ENCODE measurements at regions not wholly inside any gene's neighbourhood (a gene's known extent, or its start where the extent isn't known, plus 50 kb on each side); places are given as distances from the start of the nearest gene placed in this dataset.
"Not testable (repeated sequence)": the region's sequence is repeated elsewhere in the genome, so short reads cannot be mapped to it uniquely, and the experiment has no call there.

DNA sequence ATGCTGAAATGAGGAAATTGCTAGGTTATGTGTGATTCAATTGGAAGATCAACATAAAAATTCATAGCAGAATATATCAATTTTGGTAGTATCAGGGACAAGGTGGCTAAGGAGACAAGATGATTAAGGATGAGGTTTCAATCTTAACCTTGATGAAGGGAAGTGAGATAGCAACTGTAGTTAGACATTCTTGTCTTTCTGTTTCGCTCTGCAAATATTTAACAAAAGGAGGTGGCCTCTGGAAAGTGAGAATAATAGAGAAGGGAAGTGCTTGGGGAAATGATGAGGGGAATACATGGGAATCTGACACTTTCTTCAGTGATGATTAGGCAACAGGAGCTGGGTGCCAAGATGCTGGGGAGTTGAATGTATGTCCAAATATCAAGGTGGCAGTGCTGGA, 337.1 kb upstream of the PUDP start:
- H4K20me1 ChIP-seq (ENCODE audit: control insufficient read depth, extremely low read depth, insufficient read depth, low read length): no peaks in the 10 kb centered on the region
- H3K4me3 ChIP-seq (replicated peaks in 1 of 4; ENCODE audit: control extremely low read depth in 1 of 4, insufficient read depth in 1 of 4, low read depth in 3 of 4, low read length in 4 of 4): no peak overlapping the region
- no peaks in the 10 kb centered on the region for H3K79me2 ChIP-seq (ENCODE audit: control insufficient read depth, insufficient read depth, low read length)
- no peaks in the 10 kb centered on the region for H3K4me1 ChIP-seq (ENCODE audit: control insufficient read depth, extremely low read depth, insufficient read depth, low read length)
- no peaks in the 10 kb centered on the region for H3K27me3 ChIP-seq (ENCODE audit: control insufficient read depth, insufficient read depth, low read length)
- no peak for TF ChIP-seq EZH2 (IDR thresholded peaks at IDR 0.05; ENCODE audit: low read length, missing control alignments)
- TF ChIP-seq, protein P1, sequence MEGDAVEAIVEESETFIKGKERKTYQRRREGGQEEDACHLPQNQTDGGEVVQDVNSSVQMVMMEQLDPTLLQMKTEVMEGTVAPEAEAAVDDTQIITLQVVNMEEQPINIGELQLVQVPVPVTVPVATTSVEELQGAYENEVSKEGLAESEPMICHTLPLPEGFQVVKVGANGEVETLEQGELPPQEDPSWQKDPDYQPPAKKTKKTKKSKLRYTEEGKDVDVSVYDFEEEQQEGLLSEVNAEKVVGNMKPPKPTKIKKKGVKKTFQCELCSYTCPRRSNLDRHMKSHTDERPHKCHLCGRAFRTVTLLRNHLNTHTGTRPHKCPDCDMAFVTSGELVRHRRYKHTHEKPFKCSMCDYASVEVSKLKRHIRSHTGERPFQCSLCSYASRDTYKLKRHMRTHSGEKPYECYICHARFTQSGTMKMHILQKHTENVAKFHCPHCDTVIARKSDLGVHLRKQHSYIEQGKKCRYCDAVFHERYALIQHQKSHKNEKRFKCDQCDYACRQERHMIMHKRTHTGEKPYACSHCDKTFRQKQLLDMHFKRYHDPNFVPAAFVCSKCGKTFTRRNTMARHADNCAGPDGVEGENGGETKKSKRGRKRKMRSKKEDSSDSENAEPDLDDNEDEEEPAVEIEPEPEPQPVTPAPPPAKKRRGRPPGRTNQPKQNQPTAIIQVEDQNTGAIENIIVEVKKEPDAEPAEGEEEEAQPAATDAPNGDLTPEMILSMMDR (conservative IDR thresholded peaks at IDR 0.05 in 1 of 2, IDR thresholded peaks at IDR 0.05 in 1 of 2; ENCODE audit: low read depth in 1 of 2, low read length in 2 of 2): no peak
- H3K4me2 ChIP-seq (ENCODE audit: extremely low read depth, insufficient read depth, low read length): no peak overlapping the region
- H3K27ac ChIP-seq (ENCODE audit: insufficient read depth, low read length): no peak overlapping the region
- no peaks in the 10 kb centered on the region for H3K36me3 ChIP-seq (ENCODE audit: control insufficient read depth, insufficient read depth, low read length)
- no peak overlapping the region for H2AFZ ChIP-seq (ENCODE audit: low read length)
- H3K9ac ChIP-seq (ENCODE audit: insufficient read depth, low read length): no peak overlapping the region
- H3K9me3 ChIP-seq (ENCODE audit: control insufficient read depth, insufficient read depth, low read depth, low read length): no peaks in the 10 kb centered on the region
- DNase-seq (ENCODE audit: low read depth in 2 of 2): no peak

DNA sequence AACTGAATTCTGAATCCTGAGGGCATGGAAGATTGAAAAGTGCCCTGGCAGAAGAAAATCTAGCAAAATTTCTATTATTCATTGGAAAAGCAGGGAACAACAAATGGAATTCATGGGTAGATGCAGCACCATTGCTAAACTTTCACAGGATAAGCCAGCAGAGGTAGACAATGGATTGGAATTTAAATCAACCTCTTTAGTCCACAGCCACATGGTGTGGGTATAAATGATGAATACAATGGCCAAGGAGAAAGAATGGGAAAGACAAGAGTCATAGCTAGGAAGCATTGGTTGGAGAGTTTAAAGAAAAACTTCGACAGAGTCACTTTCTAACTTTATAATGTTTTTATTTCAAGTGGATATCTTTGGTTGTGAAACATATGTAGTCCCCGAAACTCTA, 332.8 kb upstream of the PUDP start:
- no peaks in the 10 kb centered on the region for H3K27me3 ChIP-seq (ENCODE audit: control insufficient read depth, insufficient read depth, low read length)
- DNase-seq (ENCODE audit: low read depth in 2 of 2): no peak
- no peak overlapping the region for H3K4me3 ChIP-seq (replicated peaks in 1 of 4; ENCODE audit: control extremely low read depth in 1 of 4, insufficient read depth in 1 of 4, low read depth in 3 of 4, low read length in 4 of 4)
- H2AFZ ChIP-seq (ENCODE audit: low read length): no peak overlapping the region
- H4K20me1 ChIP-seq (ENCODE audit: control insufficient read depth, extremely low read depth, insufficient read depth, low read length): no peaks in the 10 kb centered on the region
- H3K4me1 ChIP-seq (ENCODE audit: control insufficient read depth, extremely low read depth, insufficient read depth, low read length): no peaks in the 10 kb centered on the region
- H3K9ac ChIP-seq (ENCODE audit: insufficient read depth, low read length): no peak overlapping the region
- no peaks in the 10 kb centered on the region for H3K79me2 ChIP-seq (ENCODE audit: control insufficient read depth, insufficient read depth, low read length)
- no peaks in the 10 kb centered on the region for H3K9me3 ChIP-seq (ENCODE audit: control insufficient read depth, insufficient read depth, low read depth, low read length)
- TF ChIP-seq EZH2 (IDR thresholded peaks at IDR 0.05; ENCODE audit: low read length, missing control alignments): no peak
- TF ChIP-seq, protein P1 (conservative IDR thresholded peaks at IDR 0.05 in 1 of 2, IDR thresholded peaks at IDR 0.05 in 1 of 2; ENCODE audit: low read depth in 1 of 2, low read length in 2 of 2): no peak
- H3K4me2 ChIP-seq (ENCODE audit: extremely low read depth, insufficient read depth, low read length): no peak overlapping the region
- H3K36me3 ChIP-seq (ENCODE audit: control insufficient read depth, insufficient read depth, low read length): no peaks in the 10 kb centered on the region
- H3K27ac ChIP-seq (ENCODE audit: insufficient read depth, low read length): no peak overlapping the region

DNA sequence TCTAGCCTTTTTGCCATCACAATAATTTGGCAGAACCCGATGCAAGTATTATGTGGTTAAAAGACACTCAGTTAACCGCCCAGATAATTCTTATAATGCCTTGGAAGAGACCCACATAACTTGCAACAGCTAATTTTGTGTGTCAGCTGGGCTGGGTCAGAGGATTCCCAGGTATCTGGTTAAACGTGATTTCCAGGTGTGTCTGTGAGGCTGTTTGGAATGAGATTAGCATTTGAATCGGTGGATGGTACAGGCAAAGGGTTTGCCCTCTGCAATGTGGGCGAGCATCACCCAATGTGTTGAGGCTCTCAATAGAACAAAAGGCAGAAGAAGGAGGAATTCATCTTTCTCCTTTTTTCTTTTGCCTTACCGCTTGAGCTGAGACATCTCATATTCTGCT, 314.2 kb upstream of the PUDP start:
- Histone ChIP-seq H3K9me3 (ENCODE audit: control insufficient read depth, insufficient read depth, low read depth, low read length) (no peaks in the 10 kb centered on the region), H3K4me1 (ENCODE audit: control insufficient read depth, extremely low read depth, insufficient read depth, low read length) (no peaks in the 10 kb centered on the region), H3K4me2 (ENCODE audit: extremely low read depth, insufficient read depth, low read length) (no peak overlapping the region), H3K4me3 (replicated peaks in 1 of 4; ENCODE audit: control extremely low read depth in 1 of 4, insufficient read depth in 1 of 4, low read depth in 3 of 4, low read length in 4 of 4) (no peak overlapping the region), H3K9ac (ENCODE audit: insufficient read depth, low read length) (no peak overlapping the region), H3K79me2 (ENCODE audit: control insufficient read depth, insufficient read depth, low read length) (no peaks in the 10 kb centered on the region), H2AFZ (ENCODE audit: low read length) (no peak overlapping the region), H3K36me3 (ENCODE audit: control insufficient read depth, insufficient read depth, low read length) (no peaks in the 10 kb centered on the region), H3K27ac (ENCODE audit: insufficient read depth, low read length) (no peak overlapping the region), H4K20me1 (ENCODE audit: control insufficient read depth, extremely low read depth, insufficient read depth, low read length) (no peaks in the 10 kb centered on the region), H3K27me3 (ENCODE audit: control insufficient read depth, insufficient read depth, low read length) (no peaks in the 10 kb centered on the region)
- DNase-seq (ENCODE audit: low read depth in 2 of 2): no peak
- TF ChIP-seq EZH2 (IDR thresholded peaks at IDR 0.05; ENCODE audit: low read length, missing control alignments): no peak

DNA sequence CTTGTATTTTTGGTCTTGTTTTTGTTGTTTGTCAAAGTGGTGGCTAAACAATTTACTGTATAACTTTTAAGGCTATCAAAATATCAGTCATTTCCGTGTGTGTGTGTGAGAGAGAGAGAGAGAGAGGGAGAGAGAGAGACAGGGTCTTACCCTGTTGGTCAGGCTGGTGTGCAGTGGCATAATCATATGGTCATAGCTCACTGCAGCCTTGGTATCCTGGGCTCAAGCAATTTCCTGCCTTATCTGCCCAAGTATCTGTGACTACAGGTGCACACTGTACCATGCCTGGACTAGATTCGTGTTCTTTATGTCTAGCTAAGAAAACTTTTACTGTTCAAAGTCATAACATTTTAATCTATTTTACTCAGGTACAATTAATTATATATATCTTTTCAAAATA, 313.1 kb upstream of the PUDP start:
- H3K27ac ChIP-seq (ENCODE audit: insufficient read depth, low read length); H3K27me3 ChIP-seq (ENCODE audit: control insufficient read depth, insufficient read depth, low read length); H2AFZ ChIP-seq (ENCODE audit: low read length); H3K9ac ChIP-seq (ENCODE audit: insufficient read depth, low read length); H4K20me1 ChIP-seq (ENCODE audit: control insufficient read depth, extremely low read depth, insufficient read depth, low read length); H3K36me3 ChIP-seq (ENCODE audit: control insufficient read depth, insufficient read depth, low read length); H3K4me2 ChIP-seq (ENCODE audit: extremely low read depth, insufficient read depth, low read length); H3K4me1 ChIP-seq (ENCODE audit: control insufficient read depth, extremely low read depth, insufficient read depth, low read length); H3K9me3 ChIP-seq (ENCODE audit: control insufficient read depth, insufficient read depth, low read depth, low read length); H3K4me3 ChIP-seq (replicated peaks in 1 of 4; ENCODE audit: control extremely low read depth in 1 of 4, insufficient read depth in 1 of 4, low read depth in 3 of 4, low read length in 4 of 4); H3K79me2 ChIP-seq (ENCODE audit: control insufficient read depth, insufficient read depth, low read length); DNase-seq (ENCODE audit: low read depth in 2 of 2): not testable (repeated sequence)

Measured in fibroblast of lung (primary cell).